Natural killer cell treated with Interleukin-12 subunit alpha and Interleukin-12 subunit beta and Interleukin-15 and Interleukin-18, amount 100 ng/mL, for 72 hours (primary cell): ENCODE measurements at regions not wholly inside any gene's neighbourhood (a gene's known extent, or its start where the extent isn't known, plus 50 kb on each side); places are given as distances from the start of the nearest gene placed in this dataset.
"Not testable (repeated sequence)": the region's sequence is repeated elsewhere in the genome, so short reads cannot be mapped to it uniquely, and the experiment has no call there.

ENCODE experiments used
- ATAC-seq, 2 donors: fragments of 150-1000 bp; cut with Tn5 transposase in 1 of 2; sonication (Bioruptor Pico), chemical (Tn5 transposase) in 1 of 2; 2 replicates each; pipeline ENCODE4 v1.10.0; 2021
- DNase-seq: peaks from one replicate; pipeline ENCODE4 v3.0.0; 2022; ENCODE audit warnings: low spot score
- H3K27ac Mint-ChIP-seq, 2 donors: 1 replicate in 1 of 2; 2 replicates in 1 of 2; pipeline ENCODE4 v1.8.0; 2022; ENCODE audit warnings: mixed read lengths in 2 of 2, mild to moderate bottlenecking in 1 of 2, moderate library complexity in 1 of 2
- H3K27me3 Mint-ChIP-seq, 2 donors: 1 replicate in 1 of 2; 2 replicates in 1 of 2; pipeline ENCODE4 v1.8.0; 2022; ENCODE audit warnings: mixed read lengths in 2 of 2
- H3K36me3 Mint-ChIP-seq: one replicate; pipeline ENCODE4 v1.8.0; 2022; ENCODE audit warnings: mixed read lengths
- H3K4me1 Mint-ChIP-seq, 2 donors: 1 replicate in 1 of 2; 2 replicates in 1 of 2; pipeline ENCODE4 v1.8.0; 2022; ENCODE audit warnings: low read depth in 2 of 2, mixed read lengths in 2 of 2, mild to moderate bottlenecking in 1 of 2
- H3K4me3 Mint-ChIP-seq: one replicate; pipeline ENCODE4 v1.8.0; 2022; ENCODE audit warnings: mixed read lengths
- H3K9me3 Mint-ChIP-seq: 2 replicates; pipeline ENCODE4 v1.8.0; 2022; ENCODE audit warnings: mixed read lengths

DNA sequence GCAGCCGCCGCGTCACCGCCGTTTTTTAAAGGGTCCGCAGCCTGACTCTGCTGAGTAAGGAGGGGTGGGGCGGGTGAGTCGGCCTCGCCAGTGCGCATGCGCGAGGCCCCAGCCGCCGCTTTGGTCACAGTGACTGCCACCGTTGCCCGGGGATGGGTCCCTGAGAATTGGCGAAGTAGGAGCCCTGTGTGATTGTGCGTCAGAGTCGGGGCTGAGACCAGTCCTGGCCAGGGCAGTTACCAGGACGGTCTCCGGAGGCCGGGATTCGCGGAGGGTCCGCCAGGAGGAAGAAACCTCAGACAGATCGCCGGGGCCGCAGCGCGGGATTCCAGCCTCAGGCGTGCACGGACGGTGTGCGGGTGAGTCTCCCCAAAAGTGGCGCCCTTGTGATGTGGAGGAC lies 1386.9 kb upstream of the PCDH10 start:
- not testable (repeated sequence) for H3K4me1 Mint-ChIP-seq, H3K27me3 Mint-ChIP-seq, ATAC-seq, H3K9me3 Mint-ChIP-seq, DNase-seq, H3K36me3 Mint-ChIP-seq, H3K27ac Mint-ChIP-seq, H3K4me3 Mint-ChIP-seq

DNA sequence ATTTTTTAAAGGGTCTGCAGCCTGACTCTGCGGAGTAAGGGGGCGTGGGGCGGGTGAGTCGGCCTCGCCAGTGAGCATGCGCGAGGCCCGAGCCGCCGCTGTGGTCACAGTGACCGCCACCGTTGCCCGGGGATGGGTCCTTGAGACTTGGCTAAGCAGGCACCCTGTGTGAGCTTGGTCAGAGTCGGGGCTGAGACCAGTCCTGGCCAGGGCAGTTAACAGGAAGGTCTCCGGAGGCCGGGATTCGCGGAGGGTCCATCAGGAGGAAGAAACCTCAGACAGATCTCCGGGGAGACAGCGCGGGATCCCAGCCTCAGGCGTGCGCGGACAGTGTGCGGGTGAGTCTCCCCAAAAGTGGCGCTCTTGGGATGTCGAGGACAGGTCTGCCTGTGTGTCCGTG lies 1384.4 kb upstream of the PCDH10 start:
- Mint-ChIP-seq H3K27ac (no peak overlapping the region), H3K9me3 (peaks cover 4% of the 10 kb centered on the region), H3K36me3 (no peaks in the 10 kb centered on the region), H3K4me1 (no peaks in the 10 kb centered on the region), H3K4me3 (no peak overlapping the region), H3K27me3 (no peaks in the 10 kb centered on the region)
- DNase-seq (no peak), ATAC-seq (no peak)

DNA sequence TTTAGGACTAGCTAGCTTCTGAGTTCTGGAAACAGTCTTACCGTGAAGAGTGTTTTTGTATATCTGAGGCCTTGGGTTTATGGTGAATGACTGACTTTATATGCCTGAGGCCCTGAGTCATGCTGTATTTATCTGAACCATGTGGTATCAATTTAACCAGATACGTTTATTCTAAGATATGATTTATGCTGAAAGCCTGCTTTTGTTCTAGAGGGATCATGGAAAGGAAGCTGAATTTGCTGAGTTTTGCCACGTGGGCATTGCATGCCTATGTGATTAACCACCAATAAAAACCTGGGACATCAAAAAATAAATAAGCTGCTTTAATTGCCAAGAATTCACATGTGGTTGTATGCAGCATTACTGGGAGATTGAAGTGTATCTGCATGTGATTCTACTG lies 1374.7 kb upstream of the PCDH10 start:
- not testable (repeated sequence) for H3K9me3 Mint-ChIP-seq, H3K4me3 Mint-ChIP-seq, DNase-seq, ATAC-seq, H3K27ac Mint-ChIP-seq, H3K4me1 Mint-ChIP-seq, H3K27me3 Mint-ChIP-seq, H3K36me3 Mint-ChIP-seq

- ATAC-seq, H3K36me3 Mint-ChIP-seq, H3K27me3 Mint-ChIP-seq, H3K27ac Mint-ChIP-seq, H3K4me1 Mint-ChIP-seq, H3K4me3 Mint-ChIP-seq, H3K9me3 Mint-ChIP-seq, DNase-seq: not testable (repeated sequence)
These were observed 1338.5 kb upstream of the PCDH10 start for GRCh38 chr4:131810565-131810964.
